ENCODE measurements at regions not wholly inside any gene's neighbourhood (a gene's known extent, or its start where the extent isn't known, plus 50 kb on each side); places are given as distances from the start of the nearest gene placed in this dataset.

GRCh38 chr9:73869264-73869663, 627.9 kb upstream of the RORB start:
- intact Hi-C loops (cut with DNase I, micrococcal nuclease): no loop called here
- no peaks in the 10 kb centered on the region for H3K27me3 ChIP-seq (ENCODE audit: control insufficient read depth in 1 of 2, insufficient read depth in 2 of 2, low read length in 2 of 2)
- no peaks in the 10 kb centered on the region for H3K9me3 ChIP-seq (ENCODE audit: control insufficient read depth in 1 of 2, insufficient read depth in 1 of 2, low read length in 2 of 2)
- no peaks in the 10 kb centered on the region for H3K27me3 Mint-ChIP-seq
- ChIA-PET POLR2A (no interaction called here), CTCF (no interaction called here)
- no peaks in the 10 kb centered on the region for H3K4me1 ChIP-seq (ENCODE audit: insufficient read depth, low read length)
- no peaks in the 10 kb centered on the region for H3K36me3 Mint-ChIP-seq (ENCODE audit: low read depth)
- no peak overlapping the region for H3K4me3 ChIP-seq (ENCODE audit: low read length)
- DNase-seq (peak in 5 of 14 experiments; percentile 1 to 61 (median 35)), ATAC-seq (ENCODE audit: poor library complexity) (no peak)
- H3K9me3 Mint-ChIP-seq: peaks cover 3% of the 10 kb centered on the region
- H3K27ac Mint-ChIP-seq: no peak overlapping the region
- H3K27ac ChIP-seq (ENCODE audit: low read depth in 1 of 2, low read length in 2 of 2): no peak overlapping the region
- no peaks in the 10 kb centered on the region for H3K36me3 ChIP-seq (ENCODE audit: insufficient read depth, low read length)
- no peak for TF ChIP-seq CTCF (IDR thresholded peaks at IDR 0.05)
- no peak overlapping the region for H3K4me3 Mint-ChIP-seq
- H3K4me1 Mint-ChIP-seq (ENCODE audit: low read depth): no peaks in the 10 kb centered on the region

GRCh38 chr9:73871636-73872035, 625.5 kb upstream of the RORB start:
- intact Hi-C loops (cut with DNase I, micrococcal nuclease): no loop called here

GRCh38 chr9:73872701-73873100, 624.4 kb upstream of the RORB start:
- H3K36me3 Mint-ChIP-seq (ENCODE audit: low read depth): no peaks in the 10 kb centered on the region
- ChIA-PET CTCF (no interaction called here), POLR2A (no interaction called here)

More at GRCh38 chr9:73871636-73872035, 625.5 kb upstream of the RORB start:
- Histone ChIP-seq H3K4me1 (ENCODE audit: insufficient read depth, low read length) (no peaks in the 10 kb centered on the region), H3K36me3 (ENCODE audit: insufficient read depth, low read length) (no peaks in the 10 kb centered on the region), H3K4me3 (ENCODE audit: low read length) (no peak overlapping the region), H3K27me3 (ENCODE audit: control insufficient read depth in 1 of 2, insufficient read depth in 2 of 2, low read length in 2 of 2) (no peaks in the 10 kb centered on the region), H3K9me3 (ENCODE audit: control insufficient read depth in 1 of 2, insufficient read depth in 1 of 2, low read length in 2 of 2) (no peaks in the 10 kb centered on the region), H3K27ac (ENCODE audit: low read depth in 1 of 2, low read length in 2 of 2) (no peak overlapping the region)
- Mint-ChIP-seq H3K4me1 (ENCODE audit: low read depth) (no peaks in the 10 kb centered on the region), H3K27ac (no peak overlapping the region), H3K9me3 (peaks cover 3% of the 10 kb centered on the region), H3K36me3 (ENCODE audit: low read depth) (no peaks in the 10 kb centered on the region), H3K4me3 (no peak overlapping the region), H3K27me3 (no peaks in the 10 kb centered on the region)
- no peak for TF ChIP-seq CTCF (IDR thresholded peaks at IDR 0.05)
- POLR2A ChIA-PET: no interaction called here
- CTCF ChIA-PET: no interaction called here
- DNase-seq: no peak
- ATAC-seq (ENCODE audit: poor library complexity): no peak

More at GRCh38 chr9:73872701-73873100, 624.4 kb upstream of the RORB start:
- H3K27ac Mint-ChIP-seq: no peak overlapping the region
- intact Hi-C loops (cut with DNase I, micrococcal nuclease): no loop called here
- no peak for ATAC-seq (ENCODE audit: poor library complexity)
- DNase-seq: no peak
- Histone ChIP-seq H3K4me3 (ENCODE audit: low read length) (no peak overlapping the region), H3K27ac (ENCODE audit: low read depth in 1 of 2, low read length in 2 of 2) (no peak overlapping the region), H3K36me3 (ENCODE audit: insufficient read depth, low read length) (no peaks in the 10 kb centered on the region), H3K4me1 (ENCODE audit: insufficient read depth, low read length) (no peaks in the 10 kb centered on the region), H3K27me3 (ENCODE audit: control insufficient read depth in 1 of 2, insufficient read depth in 2 of 2, low read length in 2 of 2) (no peaks in the 10 kb centered on the region), H3K9me3 (ENCODE audit: control insufficient read depth in 1 of 2, insufficient read depth in 1 of 2, low read length in 2 of 2) (no peaks in the 10 kb centered on the region)
- peaks cover 2% of the 10 kb centered on the region for H3K9me3 Mint-ChIP-seq
- H3K4me3 Mint-ChIP-seq: no peak overlapping the region
- no peak for TF ChIP-seq CTCF (IDR thresholded peaks at IDR 0.05)
- no peaks in the 10 kb centered on the region for H3K27me3 Mint-ChIP-seq
- H3K4me1 Mint-ChIP-seq (ENCODE audit: low read depth): no peaks in the 10 kb centered on the region

Measured in CD4-positive, alpha-beta T cell (primary cell).